Panc1 (cell line): ENCODE measurements at regions not wholly inside any gene's neighbourhood (a gene's known extent, or its start where the extent isn't known, plus 50 kb on each side); places are given as distances from the start of the nearest gene placed in this dataset.

Experiments used
- CTCF ChIP-seq: fragments of 450-650 bp; IDR thresholded peaks from 2 replicates; pipeline ENCODE4 v1.5.1; 2017; ENCODE audit warnings: mild to moderate bottlenecking
- POLR2AphosphoS5 ChIP-seq: IDR thresholded peaks from 2 replicates; pipeline ENCODE4 v1.6.1; 2012; ENCODE audit warnings: mild to moderate bottlenecking, low read depth, low read length, moderate library complexity
- TCF7L2 ChIP-seq: IDR thresholded peaks from 2 replicates; pipeline ENCODE4 v1.6.1; 2011; ENCODE audit warnings: mild to moderate bottlenecking, low read depth, low read length, inconsistent platforms
- TF ChIP-seq, protein P1 (sequence below), 2 experiments: IDR thresholded peaks; 2 replicates each; pipeline ENCODE4 v1.6.1; 2011 to 2012; ENCODE audit warnings: low read depth in 2 of 2, control low read depth in 1 of 2, low read length in 1 of 2, mild to moderate bottlenecking in 1 of 2, moderate library complexity in 1 of 2; ENCODE audit not compliant: insufficient read depth in 1 of 2

DNA sequence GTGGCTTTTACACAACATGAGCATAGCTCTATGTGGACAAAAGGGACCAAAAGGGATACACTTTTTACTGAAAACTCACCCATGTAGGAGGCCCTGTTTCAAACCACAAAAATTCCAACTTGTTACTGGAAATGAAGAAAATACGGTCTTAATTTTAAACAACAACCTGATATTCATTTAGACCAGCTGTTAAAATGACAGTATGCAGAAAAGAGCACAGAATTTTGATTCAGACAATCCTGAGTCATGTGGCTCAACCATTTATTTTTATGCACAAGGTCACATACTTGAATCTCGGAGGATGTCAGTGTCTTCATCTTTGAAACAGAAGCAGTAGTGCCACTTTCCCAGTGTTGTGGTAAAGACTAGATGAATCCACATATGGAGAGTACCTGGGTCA, 426.5 kb upstream of the NFE2L3 start:
- TF ChIP-seq POLR2AphosphoS5 (no peak), CTCF (no peak), TCF7L2 (no peak)
- TF ChIP-seq, protein P1, sequence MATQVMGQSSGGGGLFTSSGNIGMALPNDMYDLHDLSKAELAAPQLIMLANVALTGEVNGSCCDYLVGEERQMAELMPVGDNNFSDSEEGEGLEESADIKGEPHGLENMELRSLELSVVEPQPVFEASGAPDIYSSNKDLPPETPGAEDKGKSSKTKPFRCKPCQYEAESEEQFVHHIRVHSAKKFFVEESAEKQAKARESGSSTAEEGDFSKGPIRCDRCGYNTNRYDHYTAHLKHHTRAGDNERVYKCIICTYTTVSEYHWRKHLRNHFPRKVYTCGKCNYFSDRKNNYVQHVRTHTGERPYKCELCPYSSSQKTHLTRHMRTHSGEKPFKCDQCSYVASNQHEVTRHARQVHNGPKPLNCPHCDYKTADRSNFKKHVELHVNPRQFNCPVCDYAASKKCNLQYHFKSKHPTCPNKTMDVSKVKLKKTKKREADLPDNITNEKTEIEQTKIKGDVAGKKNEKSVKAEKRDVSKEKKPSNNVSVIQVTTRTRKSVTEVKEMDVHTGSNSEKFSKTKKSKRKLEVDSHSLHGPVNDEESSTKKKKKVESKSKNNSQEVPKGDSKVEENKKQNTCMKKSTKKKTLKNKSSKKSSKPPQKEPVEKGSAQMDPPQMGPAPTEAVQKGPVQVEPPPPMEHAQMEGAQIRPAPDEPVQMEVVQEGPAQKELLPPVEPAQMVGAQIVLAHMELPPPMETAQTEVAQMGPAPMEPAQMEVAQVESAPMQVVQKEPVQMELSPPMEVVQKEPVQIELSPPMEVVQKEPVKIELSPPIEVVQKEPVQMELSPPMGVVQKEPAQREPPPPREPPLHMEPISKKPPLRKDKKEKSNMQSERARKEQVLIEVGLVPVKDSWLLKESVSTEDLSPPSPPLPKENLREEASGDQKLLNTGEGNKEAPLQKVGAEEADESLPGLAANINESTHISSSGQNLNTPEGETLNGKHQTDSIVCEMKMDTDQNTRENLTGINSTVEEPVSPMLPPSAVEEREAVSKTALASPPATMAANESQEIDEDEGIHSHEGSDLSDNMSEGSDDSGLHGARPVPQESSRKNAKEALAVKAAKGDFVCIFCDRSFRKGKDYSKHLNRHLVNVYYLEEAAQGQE (IDR thresholded peaks at IDR 0.05; ENCODE audit: insufficient read depth in 1 of 2, low read depth in 2 of 2, low read length in 1 of 2): no peak
